ENCODE measurements at regions not wholly inside any gene's neighbourhood (a gene's known extent, or its start where the extent isn't known, plus 50 kb on each side); places are given as distances from the start of the nearest gene placed in this dataset.
"Not testable (repeated sequence)": the region's sequence is repeated elsewhere in the genome, so short reads cannot be mapped to it uniquely, and the experiment has no call there.

DNA sequence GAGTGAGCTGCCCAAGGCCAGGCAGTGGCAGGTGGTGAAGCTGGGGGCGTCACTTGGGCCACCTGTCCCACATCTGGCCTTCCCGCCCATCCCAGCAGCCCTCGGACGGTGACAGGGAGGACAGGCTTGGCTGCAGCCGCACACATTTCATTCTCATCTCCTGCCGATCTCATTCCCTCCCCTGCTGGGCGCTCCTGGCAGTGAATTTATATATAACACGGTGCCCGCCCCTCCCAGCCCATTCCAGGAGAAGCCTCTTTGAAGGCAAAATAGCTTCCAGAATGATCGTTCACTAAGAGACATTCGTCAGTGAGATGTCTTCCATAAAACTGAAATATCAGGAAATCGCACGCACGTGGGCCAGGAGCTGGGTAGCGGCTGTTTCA lies 861.3 kb downstream of the TBC1D22A start:
- DNase-seq, result no peak

DNA sequence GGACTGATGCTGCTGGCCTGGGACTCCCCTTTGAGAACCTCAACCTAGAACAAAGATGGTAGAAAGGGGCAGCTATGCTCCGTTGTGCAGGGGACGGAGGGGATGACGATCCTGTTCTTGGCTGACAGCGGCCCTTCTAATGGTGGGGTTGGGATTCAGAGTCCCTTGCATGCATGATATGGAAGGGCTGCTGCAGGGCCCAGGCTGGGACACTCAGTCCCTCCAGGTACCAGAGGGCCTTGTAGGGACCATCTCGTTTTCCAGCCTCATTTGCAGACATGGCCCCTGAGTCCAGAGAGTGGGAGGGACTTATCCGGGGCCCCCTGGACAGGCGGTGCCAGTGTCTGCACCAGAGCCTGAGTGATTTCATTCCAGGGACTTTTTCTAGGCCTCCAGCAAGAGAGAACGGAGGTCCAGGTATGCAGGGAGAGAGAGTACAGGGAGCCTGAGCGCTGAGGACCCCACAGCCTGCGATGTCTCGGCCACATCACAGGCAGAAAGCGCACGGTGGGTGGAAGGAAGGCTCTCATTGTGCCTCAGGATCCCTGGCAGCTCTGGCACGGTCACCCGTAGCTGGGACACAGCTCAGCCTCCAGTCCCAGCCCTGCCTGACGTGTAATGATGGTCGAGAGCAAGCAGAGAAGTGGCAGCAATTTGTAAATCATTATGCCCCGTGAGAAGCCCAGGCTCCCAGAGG lies 860.8 kb downstream of the TBC1D22A start:
- DNase-seq, result no peak

DNA sequence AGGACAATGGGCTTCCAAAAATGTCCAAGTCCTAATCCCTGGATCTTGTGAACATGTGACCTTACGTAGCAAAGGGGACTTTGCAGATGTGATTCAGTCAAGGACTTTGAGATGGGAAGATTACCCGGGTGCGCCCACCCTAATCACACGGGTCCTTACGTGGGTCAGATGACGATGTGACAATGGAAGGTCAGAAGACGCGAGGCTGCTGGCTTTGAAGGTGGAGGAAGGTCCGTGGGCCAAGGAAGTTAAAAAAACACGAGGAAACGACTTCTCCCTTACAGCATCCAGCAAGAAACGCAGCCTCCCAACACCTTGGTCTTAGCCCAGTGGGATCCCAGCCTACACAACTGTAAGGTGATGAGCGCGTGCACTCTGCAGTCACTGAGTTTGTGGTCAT lies 860.1 kb downstream of the TBC1D22A start:
- no peak for DNase-seq

DNA sequence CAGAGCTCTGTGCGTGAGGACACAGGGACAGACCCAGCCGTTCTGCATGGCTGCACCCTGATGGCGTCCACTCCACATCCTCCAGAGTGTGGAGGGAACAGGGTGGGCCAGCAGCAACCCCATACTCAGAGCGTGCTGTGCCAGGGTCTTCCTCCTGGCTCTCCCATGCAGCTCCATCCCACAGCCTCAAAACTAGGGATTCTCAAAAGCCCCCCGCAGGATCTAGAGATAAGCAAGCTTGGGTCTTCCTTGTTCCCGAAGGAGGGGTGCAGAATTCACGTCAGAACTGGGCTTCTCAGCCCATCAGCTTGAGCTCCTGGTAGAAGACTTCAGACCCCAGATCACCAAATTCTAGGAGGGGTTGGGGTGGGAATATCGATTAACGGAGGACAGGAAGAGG lies 858.8 kb downstream of the TBC1D22A start:
- DNase-seq, result no peak

DNA sequence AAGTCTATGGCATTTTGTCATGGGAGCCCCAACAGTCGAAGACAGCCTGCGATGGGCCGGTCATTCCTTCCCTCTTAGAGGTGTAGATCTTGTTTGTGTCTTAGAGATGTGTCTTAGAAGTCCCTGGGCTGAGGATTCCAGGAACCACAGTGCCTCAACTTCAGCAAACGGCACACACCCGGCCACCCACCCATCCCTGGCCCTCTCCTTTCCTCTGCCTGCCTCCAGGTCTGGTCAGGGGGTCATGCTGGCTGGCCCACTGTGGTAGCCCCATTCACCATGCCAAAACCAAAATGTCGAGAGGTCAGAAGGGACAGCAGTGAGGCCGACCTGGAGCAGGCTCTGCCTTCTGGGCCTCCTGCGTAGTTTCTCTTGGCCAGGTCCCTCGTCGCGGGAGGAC lies 857.9 kb downstream of the TBC1D22A start:
- DNase-seq, result no peak

DNA sequence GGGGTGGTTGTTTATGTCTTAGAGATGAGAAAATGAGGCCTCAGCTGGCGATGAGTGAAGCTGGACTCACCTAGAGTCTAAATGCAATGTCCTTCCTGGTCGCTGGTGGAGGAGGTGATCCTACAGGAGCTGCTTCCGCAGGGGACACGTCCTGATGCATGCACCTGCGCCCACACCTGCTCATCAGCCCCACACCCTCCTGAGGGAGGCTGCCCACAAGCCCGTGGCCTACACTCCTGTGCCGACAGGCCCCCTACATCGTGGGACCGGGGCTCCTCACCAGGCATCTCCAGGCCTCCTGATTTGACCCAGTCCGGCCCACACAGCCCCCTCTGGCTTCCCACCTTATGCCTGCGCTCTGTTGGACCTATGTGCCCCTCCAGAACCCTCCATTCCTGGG lies 857.2 kb downstream of the TBC1D22A start:
- no peak for DNase-seq

DNA sequence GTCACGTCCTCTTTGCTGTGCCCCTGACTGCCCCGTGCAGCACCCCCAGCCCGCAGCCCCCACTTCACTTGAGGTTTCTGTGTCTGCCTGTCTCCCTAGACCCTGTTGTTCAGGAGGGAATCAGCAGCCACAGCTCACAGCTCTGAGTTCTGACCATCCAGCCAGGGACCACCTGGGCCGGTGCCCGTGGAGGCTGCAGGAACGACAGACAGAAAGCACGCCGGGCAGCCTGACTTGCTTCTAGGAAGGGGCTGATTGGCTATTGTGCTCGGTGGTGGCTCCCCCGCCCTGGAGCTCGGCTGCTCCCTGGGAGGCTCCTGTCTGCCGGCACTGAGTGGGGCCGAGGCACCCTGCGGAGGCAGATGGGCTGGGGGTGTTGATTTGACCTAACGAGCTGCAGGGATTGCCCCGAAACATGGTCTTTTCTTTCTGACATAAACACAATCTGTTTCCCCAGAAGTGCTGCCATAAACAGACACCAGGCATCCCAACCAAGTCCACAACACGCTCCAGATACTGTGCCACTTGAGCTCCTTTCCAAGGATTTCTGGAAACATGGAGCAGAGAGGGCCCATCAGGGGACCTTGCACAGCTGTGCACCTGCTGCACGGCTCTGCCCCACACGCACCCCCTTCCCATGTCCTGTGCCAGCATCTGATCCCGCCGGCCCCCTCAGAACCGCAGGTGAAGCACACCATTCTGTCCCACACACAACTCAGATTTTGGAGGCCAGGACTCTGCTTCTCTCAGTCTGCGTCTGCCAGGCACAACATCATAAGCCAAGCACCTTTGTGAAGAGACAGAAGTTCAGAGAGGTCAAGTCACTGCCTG lies 855.9 kb downstream of the TBC1D22A start:
- no peak for DNase-seq

DNA sequence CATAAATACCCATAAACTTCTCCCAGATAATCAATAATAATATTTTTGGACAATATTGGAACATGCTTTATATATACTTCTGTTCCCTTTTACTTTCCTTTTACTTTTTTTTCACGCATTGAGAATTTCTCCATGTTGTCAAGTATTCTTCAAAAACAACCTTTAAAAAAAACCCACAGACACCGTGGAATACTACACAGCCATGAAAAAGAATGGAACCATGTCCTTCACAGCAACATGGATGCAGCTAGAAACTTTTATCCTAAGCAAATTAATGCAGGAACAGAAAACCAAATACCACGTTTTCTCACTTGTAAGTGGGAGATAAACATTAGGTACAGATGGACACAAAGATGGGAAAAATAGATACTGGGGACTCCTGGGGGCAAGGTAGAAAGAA lies 854.7 kb downstream of the TBC1D22A start:
- DNase-seq, result no peak

DNA sequence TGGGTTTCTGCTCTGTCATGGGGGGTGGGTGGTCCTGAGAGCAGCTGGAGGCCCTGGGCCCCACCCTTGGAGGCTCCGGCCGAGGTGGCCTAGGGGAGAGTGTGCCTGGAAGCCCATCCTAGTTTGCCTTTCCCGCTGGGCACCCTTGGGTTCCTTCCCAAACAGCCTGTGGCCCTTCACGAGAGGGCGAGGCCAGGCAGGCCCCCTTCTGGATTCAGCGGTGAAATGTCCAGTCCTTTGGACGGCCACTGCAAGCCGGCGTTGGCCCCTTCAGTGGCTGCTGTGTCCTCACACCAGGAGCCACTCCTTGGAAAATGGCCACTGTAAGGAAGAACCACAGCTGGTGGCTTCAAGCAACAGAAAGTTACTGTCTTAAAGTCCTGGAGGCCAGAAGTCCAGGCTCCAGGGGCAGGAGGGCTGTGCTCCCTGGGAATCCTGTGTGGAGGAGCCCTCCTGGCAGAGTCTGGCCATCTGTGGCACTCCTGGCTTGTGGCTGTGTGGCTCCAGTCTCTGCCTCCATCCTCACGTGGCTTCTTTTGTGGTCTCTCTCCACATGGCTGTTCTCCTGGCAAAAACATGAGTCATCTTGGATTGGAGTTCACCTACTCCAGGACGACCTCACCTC lies 854.1 kb downstream of the TBC1D22A start:
- DNase-seq, result no peak

DNA sequence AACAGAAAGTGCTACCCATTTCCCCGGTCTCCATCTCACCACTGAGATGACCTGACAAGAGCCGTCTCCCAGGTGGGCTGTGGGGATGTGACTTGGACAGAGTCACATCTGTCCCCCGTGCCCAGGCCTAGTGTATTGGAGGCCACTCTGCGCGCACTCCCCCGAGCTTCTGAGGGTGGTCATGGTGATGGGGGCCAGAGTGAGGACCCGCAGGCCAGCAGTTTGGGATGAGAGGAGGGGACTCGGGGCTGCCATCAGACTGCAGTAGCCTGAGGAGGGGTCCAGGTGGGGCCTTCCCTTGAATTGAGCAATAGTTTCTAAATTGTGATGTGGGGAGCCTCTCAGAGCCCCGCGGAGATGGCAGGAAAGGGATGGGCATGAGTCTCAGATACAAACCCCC lies 852.6 kb downstream of the TBC1D22A start:
- DNase-seq, result no peak

DNA sequence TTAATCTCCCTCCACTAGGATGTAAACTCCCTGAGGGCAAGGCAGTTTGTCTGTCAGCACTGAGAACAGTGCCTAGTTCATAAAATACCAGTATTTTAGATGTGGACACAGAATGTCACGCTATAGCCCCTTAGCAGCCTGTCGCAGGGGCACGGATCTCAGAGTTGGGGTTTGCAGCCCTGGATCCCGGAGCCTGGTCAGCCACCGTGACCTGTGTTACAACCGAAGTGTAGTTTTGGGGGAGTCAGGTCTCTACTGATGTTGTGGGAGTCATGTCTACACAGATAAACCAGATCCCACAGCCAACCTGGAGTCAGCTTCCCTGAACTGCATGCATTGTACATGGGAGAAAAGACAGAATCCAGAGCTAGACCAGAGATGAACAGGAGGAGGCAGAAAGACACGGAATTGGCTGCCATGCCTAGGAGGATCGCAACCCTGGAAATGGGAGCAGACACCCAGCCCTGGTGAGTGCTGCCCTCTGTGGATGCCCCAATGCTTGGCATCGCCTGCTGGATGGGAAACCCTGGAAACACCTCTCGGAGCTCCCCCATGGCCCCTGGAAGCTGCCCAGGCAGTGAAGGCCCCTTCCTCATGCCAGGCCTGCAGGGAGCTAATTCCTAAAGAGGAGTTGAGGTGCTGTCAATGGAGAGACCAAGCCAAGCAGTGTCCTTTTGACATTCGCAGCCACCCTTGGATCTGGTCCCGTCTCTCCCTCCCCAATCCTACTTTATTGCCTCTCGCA lies 851.3 kb downstream of the TBC1D22A start:
- no peak for DNase-seq

DNA sequence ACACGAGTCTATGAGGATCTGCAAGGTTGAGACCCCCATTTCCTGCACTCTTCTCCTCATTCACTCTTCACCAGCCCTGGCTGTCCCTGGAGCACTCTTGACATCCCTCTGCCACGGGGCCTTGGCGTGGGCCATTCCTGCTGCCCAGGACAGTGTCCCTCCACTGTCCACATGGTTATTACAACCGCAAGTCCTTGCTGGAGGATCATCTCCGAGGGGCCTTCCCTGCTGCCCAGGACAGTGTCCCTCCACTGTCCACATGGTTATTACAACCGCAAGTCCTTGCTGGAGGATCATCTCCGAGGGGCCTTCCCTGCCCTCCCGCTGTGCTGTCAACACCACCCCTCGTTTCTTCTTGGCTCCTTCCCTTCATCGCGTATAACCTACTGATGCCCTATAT lies 850.7 kb downstream of the TBC1D22A start:
- DNase-seq, result not testable (repeated sequence)

DNA sequence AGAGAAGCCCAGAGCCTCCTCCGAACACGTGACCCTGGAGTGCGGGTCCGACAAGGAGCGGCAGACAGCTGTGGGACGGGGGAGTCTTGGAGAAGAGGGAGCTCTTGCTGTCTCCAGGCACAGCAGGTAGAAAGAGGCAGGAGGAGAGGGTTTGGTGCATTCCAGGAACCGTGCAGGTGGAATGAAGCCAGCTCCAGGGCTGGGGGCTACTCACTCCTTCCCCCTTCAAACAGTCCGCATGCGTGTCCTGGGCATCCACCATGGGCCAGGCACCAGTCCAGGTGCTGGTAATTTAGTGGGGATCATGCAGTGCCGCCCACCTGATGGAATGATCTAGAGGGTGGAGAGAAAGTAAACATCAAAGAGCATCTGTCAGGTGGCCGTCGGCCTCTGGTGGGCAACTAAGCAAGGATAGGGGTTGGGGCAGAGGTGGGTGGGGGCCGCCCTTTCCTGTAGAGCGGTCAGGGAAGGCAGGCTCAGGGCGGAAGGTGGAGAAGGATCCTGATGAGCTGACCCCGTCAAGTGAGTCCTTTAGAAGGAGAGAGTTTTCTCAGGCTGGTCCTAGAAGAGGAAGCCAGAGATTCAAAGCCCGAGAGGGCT lies 850.0 kb downstream of the TBC1D22A start:
- no peak for DNase-seq

DNA sequence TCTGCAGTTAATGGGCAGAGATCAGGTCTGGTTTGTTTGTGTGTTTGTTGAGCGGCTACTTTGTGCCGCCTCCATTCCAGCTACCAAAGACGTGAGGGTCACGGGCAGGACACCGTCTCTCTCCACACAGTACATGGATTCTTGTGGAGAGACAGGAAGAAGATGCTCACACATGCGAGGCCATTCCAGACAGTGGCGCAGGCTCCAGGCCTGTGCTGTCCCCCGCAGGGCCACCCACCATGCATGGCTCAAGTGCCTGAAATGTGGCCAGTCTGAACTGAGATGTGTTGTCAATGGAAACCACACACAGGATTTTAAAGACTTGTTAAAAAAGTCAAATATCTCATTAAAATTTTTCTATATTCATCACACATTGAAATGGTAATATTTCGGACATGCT lies 848.3 kb downstream of the TBC1D22A start:
- DNase-seq, result no peak

DNA sequence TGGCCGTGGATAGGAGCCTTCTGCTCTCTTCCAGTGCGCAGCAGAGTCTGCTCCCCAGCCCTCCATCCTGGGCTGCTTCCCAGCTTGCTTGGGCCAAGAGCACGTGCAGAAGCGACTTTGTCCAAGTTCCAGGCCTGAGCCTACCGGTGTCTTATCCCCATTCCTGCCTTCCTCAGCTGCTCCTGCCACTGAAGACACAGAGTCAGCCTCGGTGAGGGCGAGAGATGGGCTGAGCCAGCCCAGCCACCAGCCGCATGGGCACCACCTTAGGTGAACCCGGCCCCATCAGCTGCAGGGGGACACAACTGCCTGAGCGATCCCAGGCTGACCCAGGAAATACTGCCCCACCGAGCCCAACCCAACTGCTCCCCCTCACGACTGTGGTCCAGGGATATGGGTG lies 847.8 kb downstream of the TBC1D22A start:
- no peak for DNase-seq

DNA sequence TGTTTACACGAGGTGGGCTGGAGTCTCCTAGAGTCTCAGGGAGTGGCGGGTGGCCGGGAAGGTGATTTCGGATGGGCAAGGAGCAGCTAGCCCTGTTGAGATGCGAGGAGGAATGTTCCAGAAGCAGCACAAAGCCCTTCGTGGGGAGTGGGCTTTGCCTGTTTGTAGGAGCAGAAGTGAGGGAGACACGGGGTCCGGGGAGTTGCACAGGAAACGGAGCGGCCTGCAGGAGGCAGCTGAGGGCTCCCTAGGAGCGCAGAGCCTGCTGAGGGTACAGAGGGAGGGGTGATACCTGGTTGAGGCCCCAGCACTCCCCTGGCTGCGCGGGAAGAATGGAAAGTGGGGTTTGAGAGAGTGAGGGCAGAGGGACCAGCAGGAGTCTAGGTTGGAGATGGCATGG lies 847.2 kb downstream of the TBC1D22A start:
- no peak for DNase-seq

DNA sequence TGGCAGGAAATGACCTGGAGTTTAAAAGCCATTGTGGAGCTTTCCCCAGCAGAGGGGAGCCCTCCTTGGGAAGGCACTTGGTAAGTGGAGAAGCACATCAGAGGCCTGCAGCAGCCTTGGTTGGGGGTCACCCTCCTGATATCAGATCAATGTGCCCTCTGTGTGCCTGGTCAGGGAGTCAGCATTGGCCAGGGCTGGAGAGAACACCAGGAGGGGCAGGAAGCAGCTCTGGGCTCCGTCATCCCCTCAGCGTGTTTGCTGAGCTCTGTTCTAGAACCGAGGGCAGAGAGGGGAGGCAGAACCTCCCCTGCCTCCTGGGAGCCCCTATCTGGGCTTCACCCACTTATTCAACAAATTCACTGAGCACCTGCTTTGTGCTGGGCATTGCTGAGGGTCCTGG lies 846.0 kb downstream of the TBC1D22A start:
- DNase-seq, result no peak

DNA sequence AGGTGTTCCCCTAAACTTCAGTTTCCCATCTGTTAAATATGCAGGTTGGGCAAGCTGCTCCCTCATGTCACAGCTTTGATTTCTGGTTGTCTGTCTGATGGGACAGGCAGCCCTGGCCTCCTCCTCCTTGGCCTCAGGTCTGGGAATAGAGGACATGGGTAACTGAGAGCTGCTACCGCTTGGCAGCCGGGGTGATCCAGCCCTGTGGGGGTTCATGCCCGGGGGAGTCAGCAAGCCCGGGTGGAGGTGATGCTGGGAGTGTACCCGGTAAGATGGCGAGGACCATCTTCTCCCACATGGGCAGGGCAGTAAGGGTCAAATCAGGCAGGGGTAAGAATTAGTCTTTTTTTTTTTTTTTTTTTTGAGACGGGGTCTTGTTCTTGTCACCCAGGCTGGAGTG lies 845.0 kb downstream of the TBC1D22A start:
- DNase-seq, result no peak

DNA sequence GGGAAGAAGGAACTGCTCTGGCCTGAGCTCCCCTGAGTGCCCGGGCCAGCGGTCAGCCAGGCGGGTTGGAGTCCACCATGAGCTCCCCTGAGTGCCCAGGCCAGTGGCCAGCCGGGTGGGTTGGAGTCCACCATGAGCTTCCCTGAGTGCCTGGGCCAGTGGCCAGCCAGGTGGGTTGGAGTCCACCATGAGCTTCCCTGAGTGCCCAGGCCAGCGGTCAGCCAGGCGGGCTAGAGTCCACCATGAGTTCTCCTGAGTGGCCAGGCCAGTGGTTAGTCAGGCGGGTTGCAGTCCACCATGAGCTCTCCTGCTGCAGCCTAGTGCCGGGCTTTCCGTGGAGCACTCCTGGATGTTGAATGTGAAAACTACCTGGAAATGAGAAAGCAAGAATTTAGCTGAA lies 844.0 kb downstream of the TBC1D22A start:
- DNase-seq, result no peak

DNA sequence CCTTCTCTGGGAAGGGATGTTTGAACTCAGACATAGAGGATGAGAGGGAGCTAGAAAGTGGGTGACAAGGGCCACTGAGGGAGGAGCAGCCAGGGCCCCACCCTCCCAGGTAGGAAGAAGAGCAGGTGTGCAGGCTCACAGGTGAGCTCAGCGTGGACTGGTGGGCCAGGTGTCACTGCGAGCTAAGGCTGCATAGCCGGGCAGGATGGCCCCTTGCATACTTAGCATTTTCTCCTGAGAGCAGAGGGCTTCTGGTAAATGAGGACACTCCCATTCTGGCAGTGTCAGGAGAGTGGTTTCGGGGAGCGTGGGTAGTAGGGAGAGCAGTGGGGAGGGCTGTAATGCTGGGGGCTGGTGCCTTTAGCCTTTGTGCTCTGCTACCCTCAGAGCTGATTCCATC lies 843.4 kb downstream of the TBC1D22A start:
- DNase-seq, result no peak

DNA sequence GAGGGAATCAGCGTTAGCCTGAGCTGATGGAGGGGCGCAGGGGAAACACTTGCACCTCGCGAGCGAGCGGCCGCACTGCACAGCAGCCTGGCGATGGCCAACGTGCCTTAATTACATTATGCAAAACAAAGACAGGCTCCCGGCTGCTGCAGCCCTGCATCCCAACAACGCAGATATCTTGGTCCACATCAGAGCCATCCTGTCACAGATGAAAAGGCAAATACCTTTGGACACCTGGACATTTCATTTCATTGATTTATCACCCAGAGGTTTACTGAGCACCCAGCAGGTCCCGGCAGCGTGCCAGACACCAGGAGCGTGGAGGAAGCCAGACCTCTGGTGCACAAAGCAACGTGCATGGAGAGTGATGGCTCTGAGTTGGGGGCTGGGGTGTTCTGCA lies 843.0 kb downstream of the TBC1D22A start:
- DNase-seq, result no peak

DNA sequence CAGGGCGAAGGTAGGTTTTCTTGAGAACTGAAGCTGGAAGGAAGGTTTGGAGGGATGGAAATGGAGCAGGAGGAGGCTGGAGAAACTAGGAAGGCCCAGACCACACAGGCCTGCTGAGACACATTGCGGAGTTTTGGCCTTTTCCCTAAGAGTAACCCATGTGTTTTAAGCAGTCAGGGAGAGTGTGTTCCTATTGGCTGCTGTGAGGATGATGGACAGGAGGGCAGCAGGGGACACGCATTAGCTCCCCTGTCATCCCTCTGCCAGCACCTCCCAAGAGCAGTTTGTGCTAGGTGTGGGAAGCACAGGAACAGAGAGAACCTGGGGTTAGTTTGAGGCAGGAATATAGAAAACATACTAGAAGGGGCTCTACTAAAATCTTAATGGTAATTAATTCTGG lies 842.1 kb downstream of the TBC1D22A start:
- DNase-seq, result no peak

DNA sequence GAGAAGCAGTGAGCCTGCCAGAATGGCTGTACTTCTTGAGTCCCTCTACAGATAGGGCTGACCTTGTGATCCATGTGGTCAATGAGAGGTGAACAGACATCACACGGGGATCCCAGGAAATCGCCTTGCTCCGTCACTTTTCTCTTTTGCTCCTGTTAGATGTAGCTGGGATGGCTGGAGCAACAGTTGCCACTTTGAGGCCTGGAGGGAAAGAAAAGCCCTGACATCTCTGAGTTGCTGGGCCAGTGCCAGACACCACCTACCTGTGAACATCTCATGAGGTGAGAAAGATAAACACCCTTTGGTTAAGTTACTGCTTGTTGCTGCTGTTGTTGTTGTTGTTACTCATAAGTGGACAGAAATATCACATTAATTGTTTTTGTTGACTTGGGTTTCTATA lies 840.3 kb downstream of the TBC1D22A start:
- no peak for DNase-seq

Data from CD4-positive, alpha-beta T cell treated with Interleukin-17A for 4 hours (primary cell).